ENCODE measurements at regions not wholly inside any gene's neighbourhood (a gene's known extent, or its start where the extent isn't known, plus 50 kb on each side); places are given as distances from the start of the nearest gene placed in this dataset.

- no peak for DNase-seq (ENCODE audit: low spot score)
Observed at GRCh38 chr2:156845806-156846558, 409.8 kb downstream of the GPD2 start.

More at GRCh38 chr2:156845806-156846558, 409.8 kb downstream of the GPD2 start:
- no TSS peak for BruUV-seq (replicated peaks)
- H2AFZ ChIP-seq (ENCODE audit: low read length) = no peak overlapping the region
- no peaks in the 10 kb centered on the region for H3K36me3 ChIP-seq (replicated peaks in 1 of 2; ENCODE audit: control insufficient read depth in 1 of 2, insufficient read depth in 2 of 2, low read length in 2 of 2)
- ATAC-seq = no peak
- no peak overlapping the region for H3K4me2 ChIP-seq (ENCODE audit: low read depth, low read length)
- FAIRE-seq = no peak
- H3K27ac ChIP-seq (ENCODE audit: extremely low read length, insufficient read depth, low read length) = no peak overlapping the region
- in situ Hi-C loops (cut with HindIII; ENCODE audit: extremely low pct_ligation_motif_present, low pct_unique_long_range_greater_than_20kb) = no loop called here
- TF ChIP-seq REST (IDR thresholded peaks at IDR 0.05; ENCODE audit: borderline replicate concordance in 1 of 2, low read depth in 1 of 2, low read length in 2 of 2) (no peak), ZNF136 (CRISPR knock-in tag; IDR thresholded peaks at IDR 0.05; ENCODE audit: low read depth) (no peak), FIP1L1 (IDR thresholded peaks at IDR 0.05; ENCODE audit: borderline replicate concordance, insufficient read depth, low read depth, low read length) (no peak), RFX3 (CRISPR knock-in tag; IDR thresholded peaks at IDR 0.05) (no peak), ZNF619 (CRISPR knock-in tag; IDR thresholded peaks at IDR 0.05) (no peak), SMC3 (IDR thresholded peaks at IDR 0.05; ENCODE audit: low read length) (no peak), ZNF282 (IDR thresholded peaks at IDR 0.05; ENCODE audit: partially characterized antibody) (no peak), PHF5A (CRISPR knock-in tag; IDR thresholded peaks at IDR 0.05; ENCODE audit: low read depth, unreplicated experiment) (no peak), ZNF615 (CRISPR knock-in tag; IDR thresholded peaks at IDR 0.05; ENCODE audit: borderline replicate concordance) (no peak)
- WGBS (ENCODE audit: low lambda C conversion rate) = 10% methylated on average over 4 of the region's 4 CpGs
- POLR2A ChIA-PET = no interaction called here
- H3K4me1 ChIP-seq (ENCODE audit: insufficient read depth, low read length) = no peaks in the 10 kb centered on the region
- CTCF ChIA-PET (ENCODE audit: low intra/inter-chr PET ratio, low total read pairs) = no interaction called here
- H3K9me3 ChIP-seq (ENCODE audit: low read length) = no peaks in the 10 kb centered on the region
- no peaks in the 10 kb centered on the region for H3K79me2 ChIP-seq (ENCODE audit: insufficient read depth, low read length)
- H4K20me1 ChIP-seq (ENCODE audit: insufficient read depth, low read length) = no peaks in the 10 kb centered on the region
- H3K9ac ChIP-seq (ENCODE audit: insufficient read depth, low read depth, low read length) = no peak overlapping the region
- intact Hi-C loops (cut with micrococcal nuclease; ENCODE audit: unreplicated experiment) = no loop called here
- H3K4me3 ChIP-seq (replicated peaks in 1 of 3; ENCODE audit: insufficient read depth in 1 of 3, low read depth in 2 of 3, low read length in 3 of 3) = no peak overlapping the region
- no peaks in the 10 kb centered on the region for H3K27me3 ChIP-seq (ENCODE audit: control insufficient read depth in 1 of 2, insufficient read depth in 2 of 2, low read length in 2 of 2)

Measured in HepG2 (cell line).